GM23338 (cell line): ENCODE measurements at regions not wholly inside any gene's neighbourhood (a gene's known extent, or its start where the extent isn't known, plus 50 kb on each side); places are given as distances from the start of the nearest gene placed in this dataset.

ENCODE experiments used
- ATAC-seq: fragments of 200-7000 bp; cut with Tn5 transposase; 3 replicates; pipeline ENCODE4 v1.9.1; 2020
- DNase-seq: peaks from one replicate; pipeline ENCODE4 v3.0.0-alpha.2; 2015; ENCODE audit warnings: low spot score
- H2AFZ ChIP-seq: fragments of 200-600 bp; sonication (generic); 2 replicates; pipeline ENCODE4 v1.8.0; 2016; ENCODE audit warnings: antibody characterized with exemption, mild to moderate bottlenecking, moderate library complexity
- H3F3A ChIP-seq: fragments of 200-600 bp; sonication (generic); replicated peaks from 2 replicates; pipeline ENCODE4 v1.8.0; 2017; ENCODE audit warnings: antibody characterized with exemption, mixed run types, low read depth
- H3K27ac ChIP-seq: fragments of 200-600 bp; sonication (generic); 2 replicates; pipeline ENCODE4 v1.6.1; 2016; ENCODE audit warnings: low read depth
- H3K27me3 ChIP-seq: fragments of 200-600 bp; sonication (generic); 2 replicates; pipeline ENCODE4 v1.8.0; 2016; ENCODE audit warnings: mild to moderate bottlenecking, mixed run types, moderate library complexity; ENCODE audit not compliant: insufficient read depth
- H3K36me3 ChIP-seq: fragments of 200-600 bp; sonication (generic); 2 replicates; pipeline ENCODE4 v1.8.0; 2016; ENCODE audit warnings: mild to moderate bottlenecking; ENCODE audit not compliant: insufficient read depth
- H3K4me1 ChIP-seq: fragments of 200-600 bp; sonication (generic); 2 replicates; pipeline ENCODE4 v1.8.0; 2016; ENCODE audit warnings: mild to moderate bottlenecking, moderate library complexity; ENCODE audit not compliant: insufficient read depth
- H3K4me2 ChIP-seq: fragments of 200-600 bp; sonication (generic); 2 replicates; pipeline ENCODE4 v1.7.1; 2017; ENCODE audit warnings: mixed run types
- H3K4me3 ChIP-seq: fragments of 200-600 bp; sonication (generic); 2 replicates; pipeline ENCODE4 v1.6.1; 2016; ENCODE audit warnings: mixed run types
- H3K79me2 ChIP-seq: fragments of 200-600 bp; sonication (generic); replicated peaks from 2 replicates; pipeline ENCODE4 v1.8.0; 2017; ENCODE audit warnings: mild to moderate bottlenecking; ENCODE audit not compliant: insufficient read depth
- H3K9me2 ChIP-seq: fragments of 200-600 bp; sonication (generic); 2 replicates; pipeline ENCODE4 v1.8.0; 2017; ENCODE audit not compliant: insufficient read depth
- H4K20me1 ChIP-seq: fragments of 200-600 bp; sonication (generic); replicated peaks from 2 replicates; pipeline ENCODE4 v1.8.0; 2017; ENCODE audit warnings: mild to moderate bottlenecking; ENCODE audit not compliant: insufficient read depth
- H3K27ac Mint-ChIP-seq: 2 replicates; pipeline ENCODE4 v1.8.0; 2020; ENCODE audit warnings: inconsistent platforms, mild to moderate bottlenecking, moderate library complexity, mixed read lengths
- H3K27me3 Mint-ChIP-seq: 3 replicates; pipeline ENCODE4 v1.8.0; 2022; ENCODE audit warnings: low read depth, mild to moderate bottlenecking, moderate library complexity, mixed read lengths, inconsistent platforms; ENCODE audit not compliant: insufficient read depth, poor library complexity
- H3K36me3 Mint-ChIP-seq: 3 replicates; pipeline ENCODE4 v1.8.0; 2021; ENCODE audit warnings: low read depth, mild to moderate bottlenecking, inconsistent platforms, moderate library complexity, mixed read lengths
- H3K4me1 Mint-ChIP-seq: 3 replicates; pipeline ENCODE4 v1.8.0; 2020; ENCODE audit warnings: mild to moderate bottlenecking, inconsistent platforms, mixed read lengths
- H3K4me3 Mint-ChIP-seq: 3 replicates; pipeline ENCODE4 v1.8.0; 2021; ENCODE audit warnings: moderate library complexity, mild to moderate bottlenecking, inconsistent platforms, mixed read lengths
- H3K9me3 Mint-ChIP-seq: 3 replicates; pipeline ENCODE4 v1.8.0; 2020; ENCODE audit warnings: moderate library complexity, mild to moderate bottlenecking, inconsistent platforms, mixed read lengths
- CREB1 ChIP-seq: fragments of 250-450 bp; sonication (Bioruptor Pico); IDR thresholded peaks from 2 replicates; pipeline ENCODE4 v1.5.0; 2020; ENCODE audit warnings: low read depth, mild to moderate bottlenecking, moderate library complexity
- ETS1 ChIP-seq: IDR thresholded peaks from 2 replicates; pipeline ENCODE4 v1.6.1; 2016; ENCODE audit warnings: antibody characterized with exemption
- JUNB ChIP-seq: IDR thresholded peaks from one replicate; pipeline ENCODE4 v1.6.1; 2016; ENCODE audit warnings: antibody characterized with exemption; ENCODE audit not compliant: unreplicated experiment
- NANOG ChIP-seq: IDR thresholded peaks from 2 replicates; pipeline ENCODE4 v1.6.1; 2016; ENCODE audit warnings: antibody characterized with exemption, borderline replicate concordance
- STAT1 ChIP-seq: IDR thresholded peaks from one replicate; pipeline ENCODE4 v1.6.1; 2016; ENCODE audit warnings: antibody characterized with exemption; ENCODE audit not compliant: unreplicated experiment
- TF ChIP-seq, protein P1 (sequence below), 2 experiments: fragments of 200-600 bp in 1 of 2; sonication (generic) in 1 of 2; conservative IDR thresholded peaks; 2 replicates each; pipeline versions ENCODE4 v1.5.1 to v1.6.1; 2016 to 2017; ENCODE audit warnings: antibody characterized with exemption in 2 of 2, low read depth in 2 of 2, mild to moderate bottlenecking in 2 of 2, moderate library complexity in 1 of 2

GRCh38 chr14:101707068-101707842 is 54.3 kb upstream of the PPP2R5C start:
- ATAC-seq: peak; percentile 69
- Mint-ChIP-seq H3K27ac (peak overlapping the region; percentile 31; the same call in 1 of the 2 replicates), H3K9me3 (peaks cover 13% of the 10 kb centered on the region), H3K4me1 (peaks cover 13% of the 10 kb centered on the region), H3K36me3 (no peaks in the 10 kb centered on the region; the same call in 2 of the 3 replicates), H3K27me3 (peaks cover 38% of the 10 kb centered on the region), H3K4me3 (no peak overlapping the region)
- H3K79me2 ChIP-seq: no peaks in the 10 kb centered on the region
- no peak for TF ChIP-seq CREB1 (CRISPR knock-in tag)
- TF ChIP-seq NANOG: 0 out of 2 replicates have a peak, but pooled peaks have one; percentile 18
- TF ChIP-seq ETS1: peak; percentile 48; the same call in 1 of the 2 replicates
- TF ChIP-seq, protein P1, sequence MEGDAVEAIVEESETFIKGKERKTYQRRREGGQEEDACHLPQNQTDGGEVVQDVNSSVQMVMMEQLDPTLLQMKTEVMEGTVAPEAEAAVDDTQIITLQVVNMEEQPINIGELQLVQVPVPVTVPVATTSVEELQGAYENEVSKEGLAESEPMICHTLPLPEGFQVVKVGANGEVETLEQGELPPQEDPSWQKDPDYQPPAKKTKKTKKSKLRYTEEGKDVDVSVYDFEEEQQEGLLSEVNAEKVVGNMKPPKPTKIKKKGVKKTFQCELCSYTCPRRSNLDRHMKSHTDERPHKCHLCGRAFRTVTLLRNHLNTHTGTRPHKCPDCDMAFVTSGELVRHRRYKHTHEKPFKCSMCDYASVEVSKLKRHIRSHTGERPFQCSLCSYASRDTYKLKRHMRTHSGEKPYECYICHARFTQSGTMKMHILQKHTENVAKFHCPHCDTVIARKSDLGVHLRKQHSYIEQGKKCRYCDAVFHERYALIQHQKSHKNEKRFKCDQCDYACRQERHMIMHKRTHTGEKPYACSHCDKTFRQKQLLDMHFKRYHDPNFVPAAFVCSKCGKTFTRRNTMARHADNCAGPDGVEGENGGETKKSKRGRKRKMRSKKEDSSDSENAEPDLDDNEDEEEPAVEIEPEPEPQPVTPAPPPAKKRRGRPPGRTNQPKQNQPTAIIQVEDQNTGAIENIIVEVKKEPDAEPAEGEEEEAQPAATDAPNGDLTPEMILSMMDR (conservative IDR thresholded peaks at IDR 0.05; ENCODE audit: low read depth in 2 of 2): peak; percentile 84 to 88
- H3K4me2 ChIP-seq: no peak overlapping the region; the same call in 1 of the 2 replicates
- 0 out of 2 replicates have a peak, but pooled peaks cover 7% of the 10 kb centered on the region for H3F3A ChIP-seq
- 0 out of 2 replicates have a peak, but pooled peaks cover 3% of the 10 kb centered on the region for H3K9me2 ChIP-seq
- no peaks in the 10 kb centered on the region for H4K20me1 ChIP-seq
- H3K4me3 ChIP-seq: no peak overlapping the region
- H2AFZ ChIP-seq: peak overlapping the region; percentile 60
- peaks cover 39% of the 10 kb centered on the region for H3K27me3 ChIP-seq
- H3K4me1 ChIP-seq: no peaks in the 10 kb centered on the region; the same call in 1 of the 2 replicates
- no peak overlapping the region for H3K27ac ChIP-seq
- no peaks in the 10 kb centered on the region; the same call in 1 of the 2 replicates for H3K36me3 ChIP-seq
- DNase-seq: peak; percentile 91

DNA sequence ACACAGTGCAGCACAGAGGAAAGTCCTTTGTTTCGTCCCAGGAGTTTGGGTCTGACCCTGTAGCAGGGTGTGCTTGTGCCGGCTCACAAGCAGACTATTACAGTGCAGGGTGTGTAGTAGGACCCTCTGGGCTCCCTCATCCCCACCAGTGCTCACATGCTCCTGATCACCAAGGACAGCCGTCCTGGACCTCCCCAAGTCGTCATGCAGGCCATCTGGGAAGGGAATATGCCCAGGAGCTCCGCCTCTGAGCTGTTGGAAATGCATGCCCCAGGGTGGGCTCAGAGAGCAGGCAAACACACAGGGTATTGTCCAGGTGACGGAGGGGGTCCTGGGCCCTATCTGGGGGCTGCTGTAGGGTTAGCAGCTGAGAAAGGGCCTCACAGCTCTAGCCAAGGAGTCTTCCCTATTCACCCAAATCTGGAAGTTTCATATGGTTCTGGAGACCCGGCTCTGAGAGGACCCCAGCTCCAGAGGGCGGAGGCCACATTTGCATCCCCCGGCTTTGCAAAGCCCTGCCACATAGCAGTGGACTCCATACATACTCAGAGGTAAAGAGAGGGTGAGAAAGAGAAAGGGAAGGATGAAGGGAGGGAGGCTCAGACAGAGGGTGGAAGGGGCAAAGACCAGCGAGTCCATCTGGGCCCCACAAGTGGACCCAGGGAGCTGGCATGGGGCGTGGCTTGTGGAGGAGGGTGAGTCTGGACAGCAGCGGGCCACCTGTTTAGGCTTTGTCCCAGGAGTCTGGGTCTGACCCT is 53.5 kb upstream of the PPP2R5C start:
- Mint-ChIP-seq H3K27me3 (peaks cover 38% of the 10 kb centered on the region), H3K4me1 (peaks cover 13% of the 10 kb centered on the region), H3K9me3 (peaks cover 13% of the 10 kb centered on the region), H3K36me3 (no peaks in the 10 kb centered on the region; the same call in 2 of the 3 replicates), H3K4me3 (no peak overlapping the region), H3K27ac (peak overlapping the region; percentile 31; the same call in 1 of the 2 replicates)
- TF ChIP-seq, protein P1 (conservative IDR thresholded peaks at IDR 0.05; ENCODE audit: low read depth in 2 of 2): no peak
- no peak for TF ChIP-seq NANOG
- no peak for TF ChIP-seq JUNB
- no peak for TF ChIP-seq STAT1
- Histone ChIP-seq H3K4me1 (no peaks in the 10 kb centered on the region; the same call in 1 of the 2 replicates), H3K9me2 (0 out of 2 replicates have a peak, but pooled peaks cover 3% of the 10 kb centered on the region), H2AFZ (peak overlapping the region; percentile 0), H3K4me2 (no peak overlapping the region), H3K79me2 (no peaks in the 10 kb centered on the region), H3K4me3 (no peak overlapping the region), H3K27me3 (peaks cover 39% of the 10 kb centered on the region), H4K20me1 (no peaks in the 10 kb centered on the region), H3F3A (0 out of 2 replicates have a peak, but pooled peaks cover 7% of the 10 kb centered on the region), H3K27ac (no peak overlapping the region), H3K36me3 (no peaks in the 10 kb centered on the region; the same call in 1 of the 2 replicates)
- no peak; the same call in 2 of the 3 replicates for ATAC-seq
- DNase-seq: no peak
